ENCODE measurements at regions not wholly inside any gene's neighbourhood (a gene's known extent, or its start where the extent isn't known, plus 50 kb on each side); places are given as distances from the start of the nearest gene placed in this dataset.

DNA sequence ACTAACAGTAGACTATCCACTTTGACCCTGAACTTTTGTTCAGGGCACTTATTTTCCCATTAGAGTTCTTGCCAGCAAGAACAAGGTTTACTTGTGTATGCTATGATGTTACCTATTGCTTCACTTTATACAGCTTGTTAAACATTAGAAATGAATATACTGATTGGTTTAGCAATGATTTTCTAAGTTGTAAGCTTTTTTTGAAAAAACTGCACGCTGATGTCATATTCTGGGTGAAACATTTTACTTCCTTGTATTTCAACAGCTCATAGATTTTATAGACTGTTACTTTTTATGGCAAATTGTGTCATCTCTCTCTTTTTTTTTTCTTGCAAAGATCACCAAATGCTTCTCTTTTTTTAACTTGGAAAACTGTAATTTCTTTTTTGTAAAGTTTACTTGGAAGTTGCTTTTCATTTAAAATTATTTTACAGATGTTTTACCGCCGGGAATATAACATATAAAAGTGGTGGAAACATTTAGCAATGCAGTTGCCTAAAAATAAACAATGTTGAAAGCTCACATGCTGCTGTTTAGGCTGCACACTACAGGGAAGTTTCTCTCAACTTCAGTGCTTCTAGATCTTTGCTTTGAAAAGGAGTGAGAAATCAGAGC lies 215.3 kb upstream of the NFIA start:
- TF ChIP-seq, protein P1, sequence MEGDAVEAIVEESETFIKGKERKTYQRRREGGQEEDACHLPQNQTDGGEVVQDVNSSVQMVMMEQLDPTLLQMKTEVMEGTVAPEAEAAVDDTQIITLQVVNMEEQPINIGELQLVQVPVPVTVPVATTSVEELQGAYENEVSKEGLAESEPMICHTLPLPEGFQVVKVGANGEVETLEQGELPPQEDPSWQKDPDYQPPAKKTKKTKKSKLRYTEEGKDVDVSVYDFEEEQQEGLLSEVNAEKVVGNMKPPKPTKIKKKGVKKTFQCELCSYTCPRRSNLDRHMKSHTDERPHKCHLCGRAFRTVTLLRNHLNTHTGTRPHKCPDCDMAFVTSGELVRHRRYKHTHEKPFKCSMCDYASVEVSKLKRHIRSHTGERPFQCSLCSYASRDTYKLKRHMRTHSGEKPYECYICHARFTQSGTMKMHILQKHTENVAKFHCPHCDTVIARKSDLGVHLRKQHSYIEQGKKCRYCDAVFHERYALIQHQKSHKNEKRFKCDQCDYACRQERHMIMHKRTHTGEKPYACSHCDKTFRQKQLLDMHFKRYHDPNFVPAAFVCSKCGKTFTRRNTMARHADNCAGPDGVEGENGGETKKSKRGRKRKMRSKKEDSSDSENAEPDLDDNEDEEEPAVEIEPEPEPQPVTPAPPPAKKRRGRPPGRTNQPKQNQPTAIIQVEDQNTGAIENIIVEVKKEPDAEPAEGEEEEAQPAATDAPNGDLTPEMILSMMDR (IDR thresholded peaks at IDR 0.05; ENCODE audit: insufficient read depth, low read length, poor library complexity, severe bottlenecking) = no peak
- TF ChIP-seq EZH2phosphoT487 (conservative IDR thresholded peaks at IDR 0.05; ENCODE audit: low read length) = no peak
- no peaks in the 10 kb centered on the region for H3K27me3 ChIP-seq (ENCODE audit: low read length)
- no peak overlapping the region for H3K9ac ChIP-seq (ENCODE audit: low read length)

GRCh38 chr1:60866226-60866900 lies 216.0 kb upstream of the NFIA start:
- Histone ChIP-seq H3K27me3 (ENCODE audit: low read length) (no peaks in the 10 kb centered on the region), H3K79me2 (ENCODE audit: insufficient read depth, low read length) (no peaks in the 10 kb centered on the region), H2AFZ (ENCODE audit: low read depth, low read length, severe bottlenecking) (no peak overlapping the region), H3F3A (ENCODE audit: insufficient read depth) (no peaks in the 10 kb centered on the region), H3K36me3 (ENCODE audit: low read length) (no peaks in the 10 kb centered on the region), H3K27ac (ENCODE audit: low read depth, low read length) (no peak overlapping the region), H3K9me2 (replicated peaks; ENCODE audit: insufficient read depth, low read length) (no peaks in the 10 kb centered on the region), H3K4me2 (ENCODE audit: low read depth, low read length, poor library complexity, severe bottlenecking) (no peak overlapping the region), H3K9me3 (ENCODE audit: insufficient read depth, low read length) (no peaks in the 10 kb centered on the region), H3K4me3 (ENCODE audit: insufficient read depth, low read length, poor library complexity, severe bottlenecking) (no peak overlapping the region), H4K20me1 (ENCODE audit: low read depth, low read length) (no peaks in the 10 kb centered on the region), H3K9ac (ENCODE audit: low read length) (no peak overlapping the region)
- TF ChIP-seq EZH2phosphoT487 (conservative IDR thresholded peaks at IDR 0.05; ENCODE audit: low read length) = no peak
- TF ChIP-seq, protein P1 (IDR thresholded peaks at IDR 0.05; ENCODE audit: insufficient read depth, low read length, poor library complexity, severe bottlenecking) = no peak

More for the DNA sequence above, 215.3 kb upstream of the NFIA start:
- no peaks in the 10 kb centered on the region for H3F3A ChIP-seq (ENCODE audit: insufficient read depth)
- H3K9me2 ChIP-seq (replicated peaks; ENCODE audit: insufficient read depth, low read length) = no peaks in the 10 kb centered on the region
- H4K20me1 ChIP-seq (ENCODE audit: low read depth, low read length) = no peaks in the 10 kb centered on the region
- H3K4me2 ChIP-seq (ENCODE audit: low read depth, low read length, poor library complexity, severe bottlenecking) = no peak overlapping the region
- H2AFZ ChIP-seq (ENCODE audit: low read depth, low read length, severe bottlenecking) = no peak overlapping the region
- H3K36me3 ChIP-seq (ENCODE audit: low read length) = no peaks in the 10 kb centered on the region
- no peak overlapping the region for H3K4me3 ChIP-seq (ENCODE audit: insufficient read depth, low read length, poor library complexity, severe bottlenecking)
- no peaks in the 10 kb centered on the region for H3K9me3 ChIP-seq (ENCODE audit: insufficient read depth, low read length)
- H3K27ac ChIP-seq (ENCODE audit: low read depth, low read length) = no peak overlapping the region
- no peaks in the 10 kb centered on the region for H3K79me2 ChIP-seq (ENCODE audit: insufficient read depth, low read length)

- Histone ChIP-seq H3K9me3 (ENCODE audit: insufficient read depth, low read length) (no peaks in the 10 kb centered on the region), H3K9me2 (replicated peaks; ENCODE audit: insufficient read depth, low read length) (no peaks in the 10 kb centered on the region), H2AFZ (ENCODE audit: low read depth, low read length, severe bottlenecking) (no peak overlapping the region), H3K27ac (ENCODE audit: low read depth, low read length) (no peak overlapping the region), H3K4me2 (ENCODE audit: low read depth, low read length, poor library complexity, severe bottlenecking) (no peak overlapping the region), H3K36me3 (ENCODE audit: low read length) (no peaks in the 10 kb centered on the region), H3K79me2 (ENCODE audit: insufficient read depth, low read length) (no peaks in the 10 kb centered on the region), H3K9ac (ENCODE audit: low read length) (no peak overlapping the region), H3K27me3 (ENCODE audit: low read length) (no peaks in the 10 kb centered on the region), H3F3A (ENCODE audit: insufficient read depth) (no peaks in the 10 kb centered on the region), H4K20me1 (ENCODE audit: low read depth, low read length) (no peaks in the 10 kb centered on the region), H3K4me3 (ENCODE audit: insufficient read depth, low read length, poor library complexity, severe bottlenecking) (no peak overlapping the region)
- TF ChIP-seq, protein P1 (IDR thresholded peaks at IDR 0.05; ENCODE audit: insufficient read depth, low read length, poor library complexity, severe bottlenecking) = no peak
- no peak for TF ChIP-seq EZH2phosphoT487 (conservative IDR thresholded peaks at IDR 0.05; ENCODE audit: low read length)
Observed at GRCh38 chr1:60865166-60865565, 217.2 kb upstream of the NFIA start.

Data from SU-DHL-6 (cell line).